ACHN (cell line): ENCODE measurements at regions not wholly inside any gene's neighbourhood (a gene's known extent, or its start where the extent isn't known, plus 50 kb on each side); places are given as distances from the start of the nearest gene placed in this dataset.
"Not testable (repeated sequence)": the region's sequence is repeated elsewhere in the genome, so short reads cannot be mapped to it uniquely, and the experiment has no call there.

ENCODE experiments used
- DNase-seq: peaks from one replicate; pipeline ENCODE4 v3.0.0-alpha.2; 2015
- in situ Hi-C: cut with HindIII; loops from 2 replicates; pipeline ENCODE4 v1.10.0; 2017; ENCODE audit warnings: low sequenced_read_pairs, low pct_ligation_motif_present, low pct_unique_long_range_greater_than_20kb

- in situ Hi-C loops, result no loop called here
- no peak for DNase-seq
These were observed 170.4 kb downstream of the PTPRC start for GRCh38 chr1:198809247-198809646.

GRCh38 chr1:198811449-198811848 is 172.6 kb downstream of the PTPRC start:
- in situ Hi-C loops, result no loop called here
- DNase-seq, result no peak

- in situ Hi-C loops, result no loop called here
- DNase-seq, result no peak
These were observed 184.8 kb downstream of the PTPRC start for GRCh38 chr1:198823626-198824025.

- in situ Hi-C loops, result no loop called here
- DNase-seq, result no peak
These were observed 186.4 kb downstream of the PTPRC start for GRCh38 chr1:198825254-198825653.

- in situ Hi-C loops, result no loop called here
- no peak for DNase-seq
These were observed 190.5 kb downstream of the PTPRC start for GRCh38 chr1:198829356-198829755.

- DNase-seq, result no peak
- in situ Hi-C loops, result no loop called here
These were observed 191.1 kb downstream of the PTPRC start for GRCh38 chr1:198829944-198830343.

GRCh38 chr1:198830412-198830811 is 191.6 kb downstream of the PTPRC start:
- in situ Hi-C loops, result no loop called here
- no peak for DNase-seq

GRCh38 chr1:198833706-198834503 is 195.1 kb downstream of the PTPRC start:
- DNase-seq, result no peak

GRCh38 chr1:198837278-198838021 is 198.6 kb downstream of the PTPRC start:
- in situ Hi-C loops, result no loop called here
- DNase-seq, result no peak

More at GRCh38 chr1:198833706-198834503, 195.1 kb downstream of the PTPRC start:
- in situ Hi-C loops, result no loop called here

GRCh38 chr1:198838022-198838342 is 199.1 kb downstream of the PTPRC start:
- in situ Hi-C loops, result no loop called here
- DNase-seq, result no peak

- no peak for DNase-seq
- in situ Hi-C loops, result no loop called here
These were observed 202.6 kb downstream of the PTPRC start for GRCh38 chr1:198841477-198841876.

- DNase-seq, result no peak
- in situ Hi-C loops, result no loop called here
These were observed 203.8 kb downstream of the PTPRC start for GRCh38 chr1:198842686-198843085.

GRCh38 chr1:198845271-198845670 is 206.4 kb downstream of the PTPRC start:
- no peak for DNase-seq
- in situ Hi-C loops, result no loop called here

GRCh38 chr1:198845851-198846250 is 207.0 kb downstream of the PTPRC start:
- in situ Hi-C loops, result no loop called here
- no peak for DNase-seq

GRCh38 chr1:198846556-198846955 is 207.7 kb downstream of the PTPRC start:
- DNase-seq, result no peak
- in situ Hi-C loops, result no loop called here

- in situ Hi-C loops, result no loop called here
- DNase-seq, result no peak
These were observed 209.4 kb downstream of the PTPRC start for GRCh38 chr1:198848206-198848605.

GRCh38 chr1:198848649-198849048 is 209.8 kb downstream of the PTPRC start:
- in situ Hi-C loops, result no loop called here
- no peak for DNase-seq

- no peak for DNase-seq
- in situ Hi-C loops, result no loop called here
These were observed 210.3 kb downstream of the PTPRC start for GRCh38 chr1:198849093-198849492.

GRCh38 chr1:198850196-198850595 is 211.4 kb downstream of the PTPRC start:
- in situ Hi-C loops, result no loop called here
- no peak for DNase-seq

GRCh38 chr1:198850966-198851365 is 212.1 kb downstream of the PTPRC start:
- DNase-seq, in situ Hi-C loops: not testable (repeated sequence)
